Coronary artery (tissue), 2 donors: ENCODE measurements at regions not wholly inside any gene's neighbourhood (a gene's known extent, or its start where the extent isn't known, plus 50 kb on each side); places are given as distances from the start of the nearest gene placed in this dataset.

ENCODE experiments used
- DNase-seq: peaks from one replicate; pipeline ENCODE4 v3.0.0-alpha.2; 2017; ENCODE audit warnings: low spot score
- H3K27ac ChIP-seq, 2 donors: fragments of 200-600 bp; sonication (generic); one replicate each; pipeline ENCODE4 v1.5.1; 2016 to 2019
- H3K4me3 ChIP-seq: fragments of 200-600 bp; sonication (generic); 2 replicates; pipeline ENCODE4 v1.5.1; 2016; ENCODE audit warnings: mild to moderate bottlenecking, moderate library complexity
- TF ChIP-seq, protein P1 (sequence below): fragments of 200-600 bp; sonication (generic); IDR thresholded peaks from one replicate; pipeline ENCODE4 v1.5.1; 2019; ENCODE audit warnings: antibody characterized with exemption

DNA sequence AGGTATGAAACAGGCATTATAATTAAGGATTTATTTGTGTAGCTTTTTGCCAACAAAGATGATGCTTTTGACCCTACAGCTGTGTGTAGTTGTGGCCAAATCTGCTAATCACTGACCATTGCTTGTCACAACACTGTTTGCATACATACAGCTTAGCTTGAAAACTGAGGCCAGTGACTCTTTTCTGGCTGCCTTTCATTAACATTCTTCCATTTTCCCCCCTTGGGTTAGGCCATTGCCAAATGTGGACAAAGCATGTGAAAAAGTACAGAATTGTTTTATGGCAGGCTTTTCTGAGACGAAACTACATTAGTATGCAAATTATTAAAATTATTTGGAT lies 263.3 kb downstream of the SLC16A7 start:
- Histone ChIP-seq H3K4me3 (no peak overlapping the region), H3K27ac (no peak overlapping the region)
- DNase-seq, result no peak
- TF ChIP-seq, protein P1, sequence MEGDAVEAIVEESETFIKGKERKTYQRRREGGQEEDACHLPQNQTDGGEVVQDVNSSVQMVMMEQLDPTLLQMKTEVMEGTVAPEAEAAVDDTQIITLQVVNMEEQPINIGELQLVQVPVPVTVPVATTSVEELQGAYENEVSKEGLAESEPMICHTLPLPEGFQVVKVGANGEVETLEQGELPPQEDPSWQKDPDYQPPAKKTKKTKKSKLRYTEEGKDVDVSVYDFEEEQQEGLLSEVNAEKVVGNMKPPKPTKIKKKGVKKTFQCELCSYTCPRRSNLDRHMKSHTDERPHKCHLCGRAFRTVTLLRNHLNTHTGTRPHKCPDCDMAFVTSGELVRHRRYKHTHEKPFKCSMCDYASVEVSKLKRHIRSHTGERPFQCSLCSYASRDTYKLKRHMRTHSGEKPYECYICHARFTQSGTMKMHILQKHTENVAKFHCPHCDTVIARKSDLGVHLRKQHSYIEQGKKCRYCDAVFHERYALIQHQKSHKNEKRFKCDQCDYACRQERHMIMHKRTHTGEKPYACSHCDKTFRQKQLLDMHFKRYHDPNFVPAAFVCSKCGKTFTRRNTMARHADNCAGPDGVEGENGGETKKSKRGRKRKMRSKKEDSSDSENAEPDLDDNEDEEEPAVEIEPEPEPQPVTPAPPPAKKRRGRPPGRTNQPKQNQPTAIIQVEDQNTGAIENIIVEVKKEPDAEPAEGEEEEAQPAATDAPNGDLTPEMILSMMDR, result no peak

DNA sequence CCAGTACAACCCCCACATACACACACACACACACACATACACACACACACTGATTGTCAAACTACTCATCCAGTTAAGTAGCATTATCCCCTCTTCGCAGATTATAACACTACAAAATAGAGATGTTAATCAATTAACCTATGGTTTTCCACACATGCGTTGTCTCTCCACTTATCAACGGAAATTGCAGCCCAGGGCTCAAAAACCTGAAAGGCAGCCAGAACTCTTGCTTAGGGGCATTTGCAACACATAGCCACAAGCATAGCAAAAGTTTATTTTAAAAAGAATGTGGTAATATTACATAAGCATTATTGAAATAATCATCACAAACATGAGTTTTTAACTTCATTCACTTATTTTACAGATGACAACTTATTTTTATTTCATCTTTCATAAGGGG lies 265.8 kb downstream of the SLC16A7 start:
- TF ChIP-seq, protein P1, result no peak

GRCh38 chr12:59867055-59867454 lies 271.2 kb downstream of the SLC16A7 start:
- TF ChIP-seq, protein P1, result no peak
- no peak overlapping the region for H3K4me3 ChIP-seq
- no peak overlapping the region for H3K27ac ChIP-seq
- no peak for DNase-seq

More for the DNA sequence above, 265.8 kb downstream of the SLC16A7 start:
- no peak overlapping the region for H3K27ac ChIP-seq
- H3K4me3 ChIP-seq, result no peak overlapping the region
- no peak for DNase-seq

DNA sequence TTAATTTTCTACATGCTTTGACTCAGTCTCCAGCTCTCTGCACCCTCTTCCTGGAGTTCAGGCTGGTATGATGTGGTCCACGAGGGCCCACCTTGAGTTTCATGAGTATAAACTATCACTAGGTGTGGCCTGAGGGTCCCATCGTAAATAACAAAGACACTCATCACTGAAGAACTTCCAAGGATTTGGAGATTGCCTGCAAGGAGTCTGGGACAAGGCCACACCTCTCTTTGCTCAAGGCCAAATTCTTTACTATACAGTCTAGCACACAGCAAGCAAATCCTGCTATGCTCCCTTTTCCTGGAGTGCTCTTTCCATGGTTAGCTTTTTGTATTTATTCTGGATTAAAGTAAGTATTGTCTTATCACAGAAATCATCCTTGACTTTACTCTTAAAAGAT lies 271.9 kb downstream of the SLC16A7 start:
- Histone ChIP-seq H3K27ac (no peak overlapping the region), H3K4me3 (no peak overlapping the region)
- DNase-seq, result no peak
- TF ChIP-seq, protein P1, result no peak

DNA sequence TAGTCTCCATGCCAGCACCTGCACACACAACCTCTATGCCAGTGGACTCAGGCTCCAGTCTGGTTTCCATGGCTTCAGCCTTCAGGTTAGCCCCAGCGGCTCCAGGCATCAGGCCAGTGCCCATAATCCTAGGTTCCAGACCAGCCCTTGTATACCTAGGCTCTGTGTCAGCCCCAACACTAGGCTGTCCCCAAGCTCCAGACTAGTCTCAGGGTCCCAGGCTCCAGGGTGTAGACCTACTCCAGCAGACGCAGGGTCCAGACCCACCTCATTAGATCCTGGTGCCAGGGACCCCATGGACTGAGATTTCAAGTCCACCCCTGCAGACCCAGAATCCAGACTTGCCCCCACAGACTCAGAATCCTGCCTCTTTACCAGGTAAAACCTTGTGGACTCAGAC lies 275.9 kb downstream of the SLC16A7 start:
- TF ChIP-seq, protein P1, result no peak
- Histone ChIP-seq H3K27ac (no peak overlapping the region), H3K4me3 (no peak overlapping the region)
- DNase-seq, result no peak

- H3K27ac ChIP-seq, result no peak overlapping the region
- no peak for DNase-seq
- TF ChIP-seq, protein P1, result no peak
- no peak overlapping the region for H3K4me3 ChIP-seq
Measured at GRCh38 chr12:59873136-59873535, 277.3 kb downstream of the SLC16A7 start.

GRCh38 chr12:59874781-59875180 lies 279.0 kb downstream of the SLC16A7 start:
- Histone ChIP-seq H3K27ac (no peak overlapping the region), H3K4me3 (no peak overlapping the region)
- no peak for DNase-seq
- TF ChIP-seq, protein P1, result no peak
